Activated CD4-positive, alpha-beta memory T cell treated with anti-CD3 and anti-CD28 coated beads, Interleukin-2, amount 10 ng/mL, durations not matched to agents 7 days and 5 days (primary cell): ENCODE measurements at regions not wholly inside any gene's neighbourhood (a gene's known extent, or its start where the extent isn't known, plus 50 kb on each side); places are given as distances from the start of the nearest gene placed in this dataset.

Experiments
- CTCF ChIA-PET: fragments of 350-600 bp; sonication (Branson Sonifier 250); formaldehyde crosslinking; loops from one replicate; lab custom pipeline; 2021; ENCODE audit warnings: antibody characterized with exemption, inconsistent platforms; lab: Charles Lee
- POLR2A ChIA-PET: fragments of 350-600 bp; sonication (Branson Sonifier 250); formaldehyde crosslinking; loops from one replicate; lab custom pipeline; 2021; ENCODE audit warnings: antibody characterized with exemption; lab: Charles Lee
- DNase-seq: peaks from one replicate; pipeline ENCODE4 v3.0.0-alpha.2; 2020
- H3K27ac Mint-ChIP-seq: one replicate; pipeline ENCODE4 v1.8.0; 2021; ENCODE audit warnings: mild to moderate bottlenecking, mixed read lengths
- H3K27me3 Mint-ChIP-seq: one replicate; pipeline ENCODE4 v1.8.0; 2021; ENCODE audit warnings: mixed read lengths
- H3K36me3 Mint-ChIP-seq: one replicate; pipeline ENCODE4 v1.8.0; 2021; ENCODE audit warnings: low read depth, mixed read lengths
- H3K4me1 Mint-ChIP-seq: one replicate; pipeline ENCODE4 v1.8.0; 2021; ENCODE audit warnings: mixed read lengths
- H3K4me3 Mint-ChIP-seq: one replicate; pipeline ENCODE4 v1.8.0; 2021; ENCODE audit warnings: mild to moderate bottlenecking, mixed read lengths
- H3K9me3 Mint-ChIP-seq: one replicate; pipeline ENCODE4 v1.8.0; 2021; ENCODE audit warnings: mixed read lengths

DNA sequence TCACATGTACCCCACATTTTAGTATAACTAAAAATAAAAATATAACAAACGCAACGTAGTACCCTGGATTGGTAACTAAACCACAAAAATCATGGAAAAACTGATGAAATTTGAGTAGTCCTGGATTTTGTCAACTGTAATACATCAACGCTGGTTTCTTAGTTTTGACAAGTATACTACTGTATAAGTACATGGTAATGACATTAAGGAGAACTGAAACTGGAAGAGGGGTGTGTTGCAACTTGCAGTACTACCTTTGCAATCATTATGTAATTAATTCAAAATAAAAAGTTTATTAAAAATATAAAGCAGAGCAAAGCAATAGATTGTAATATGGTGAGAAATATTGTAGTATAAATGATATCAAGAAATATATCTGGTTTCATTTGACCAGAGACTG, 1158.0 kb upstream of the SPRY2 start:
- CTCF ChIA-PET: no interaction called here
- Mint-ChIP-seq H3K27ac (no peak overlapping the region), H3K27me3 (no peaks in the 10 kb centered on the region), H3K4me1 (no peaks in the 10 kb centered on the region), H3K36me3 (no peaks in the 10 kb centered on the region), H3K4me3 (no peak overlapping the region), H3K9me3 (peaks cover 3% of the 10 kb centered on the region)
- DNase-seq: no peak
- POLR2A ChIA-PET: no interaction called here

DNA sequence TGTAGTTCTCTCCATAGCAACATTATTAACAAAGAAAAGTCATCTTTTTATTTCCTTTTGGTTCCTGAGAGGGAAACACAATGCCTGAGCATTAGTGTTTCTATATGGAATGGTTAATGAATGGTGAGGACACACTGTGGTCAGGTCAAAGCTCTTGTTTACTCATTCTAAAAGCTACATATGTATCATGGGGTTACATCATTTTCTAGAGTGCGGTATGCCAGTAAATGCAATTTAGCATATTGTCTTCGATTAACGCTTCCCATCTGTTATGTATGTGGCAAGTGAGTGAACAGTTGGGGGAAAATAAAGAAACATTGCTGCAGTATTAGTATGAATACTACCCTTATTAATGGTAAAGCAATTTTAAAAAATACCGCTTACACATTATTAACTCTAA, 1152.2 kb upstream of the SPRY2 start:
- Mint-ChIP-seq H3K27me3 (no peaks in the 10 kb centered on the region), H3K4me1 (no peaks in the 10 kb centered on the region), H3K36me3 (no peaks in the 10 kb centered on the region), H3K4me3 (no peak overlapping the region), H3K27ac (no peak overlapping the region), H3K9me3 (no peaks in the 10 kb centered on the region)
- POLR2A ChIA-PET: no interaction called here
- no peak for DNase-seq
- CTCF ChIA-PET: no interaction called here

DNA sequence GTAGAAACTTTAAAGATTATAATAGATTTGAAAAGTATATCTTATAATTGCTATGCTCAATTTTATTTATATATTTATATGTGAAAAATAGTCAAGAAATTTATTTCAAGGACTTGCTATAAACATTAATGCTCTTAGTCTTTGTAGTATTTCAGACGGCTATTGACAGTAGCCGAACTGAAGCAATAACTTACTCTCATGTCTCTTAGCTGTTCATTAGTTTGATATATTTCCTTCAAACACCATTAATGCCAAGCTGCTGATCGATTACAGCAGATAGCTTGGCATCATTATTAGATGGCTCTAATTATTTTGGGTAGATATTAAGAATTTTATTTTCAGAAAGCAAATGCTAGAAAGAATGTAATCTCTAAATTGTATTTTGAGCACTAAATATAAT, 1151.5 kb upstream of the SPRY2 start:
- no peaks in the 10 kb centered on the region for H3K4me1 Mint-ChIP-seq
- no peak overlapping the region for H3K4me3 Mint-ChIP-seq
- no peaks in the 10 kb centered on the region for H3K36me3 Mint-ChIP-seq
- no peaks in the 10 kb centered on the region for H3K27me3 Mint-ChIP-seq
- no peak overlapping the region for H3K27ac Mint-ChIP-seq
- DNase-seq: no peak
- CTCF ChIA-PET: no interaction called here
- H3K9me3 Mint-ChIP-seq: no peaks in the 10 kb centered on the region
- POLR2A ChIA-PET: no interaction called here

DNA sequence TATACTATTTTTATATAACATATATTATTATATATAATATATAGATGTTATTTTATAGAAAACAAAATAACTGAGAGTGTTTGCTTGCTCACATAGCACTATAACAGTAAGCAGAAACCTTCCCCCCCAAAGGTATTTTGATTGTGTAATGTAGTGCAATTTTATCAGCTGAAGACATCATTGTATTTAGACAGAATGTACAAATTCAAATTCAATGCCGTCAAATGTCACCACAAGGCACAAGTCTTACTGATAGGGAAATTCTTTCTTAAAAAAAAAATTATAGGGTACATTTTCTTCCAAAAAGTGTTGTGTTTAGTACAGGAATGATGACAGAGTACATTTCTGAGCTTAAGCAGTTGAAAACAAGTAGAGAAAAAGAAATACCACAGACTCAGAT, 1147.1 kb upstream of the SPRY2 start:
- no peaks in the 10 kb centered on the region for H3K36me3 Mint-ChIP-seq
- H3K4me1 Mint-ChIP-seq: no peaks in the 10 kb centered on the region
- no peak overlapping the region for H3K4me3 Mint-ChIP-seq
- no peak overlapping the region for H3K27ac Mint-ChIP-seq
- DNase-seq: no peak
- H3K27me3 Mint-ChIP-seq: no peaks in the 10 kb centered on the region
- POLR2A ChIA-PET: interaction anchor here (0.7 kb wide), 1 partner anchor 20 kb away, joined by 5 read pairs; no protein-coding TSS in a partner anchor
- CTCF ChIA-PET: no interaction called here
- peaks cover 1% of the 10 kb centered on the region for H3K9me3 Mint-ChIP-seq

DNA sequence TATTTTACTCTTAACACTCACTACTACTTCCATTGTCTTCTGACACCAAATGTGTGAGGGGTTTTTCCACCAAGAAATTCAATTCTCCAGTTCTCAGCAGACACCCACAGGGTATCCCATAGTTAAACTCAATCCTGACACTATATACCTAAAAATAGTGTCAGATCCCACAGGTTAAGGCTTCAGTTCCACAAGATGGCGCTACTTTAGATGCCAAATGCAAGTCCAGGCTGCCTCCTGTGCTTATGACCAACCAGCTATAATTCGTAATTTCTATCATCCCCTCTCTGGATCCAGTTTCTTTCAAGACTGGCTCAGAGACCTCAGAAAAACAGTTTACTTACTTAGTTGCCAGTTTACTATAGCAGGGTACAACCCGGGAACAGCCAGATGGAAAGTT, 1146.2 kb upstream of the SPRY2 start:
- H3K9me3 Mint-ChIP-seq: peaks cover 3% of the 10 kb centered on the region
- H3K27ac Mint-ChIP-seq: no peak overlapping the region
- no peaks in the 10 kb centered on the region for H3K4me1 Mint-ChIP-seq
- no peak for DNase-seq
- POLR2A ChIA-PET: no interaction called here
- H3K27me3 Mint-ChIP-seq: no peaks in the 10 kb centered on the region
- no peak overlapping the region for H3K4me3 Mint-ChIP-seq
- CTCF ChIA-PET: no interaction called here
- H3K36me3 Mint-ChIP-seq: no peaks in the 10 kb centered on the region

DNA sequence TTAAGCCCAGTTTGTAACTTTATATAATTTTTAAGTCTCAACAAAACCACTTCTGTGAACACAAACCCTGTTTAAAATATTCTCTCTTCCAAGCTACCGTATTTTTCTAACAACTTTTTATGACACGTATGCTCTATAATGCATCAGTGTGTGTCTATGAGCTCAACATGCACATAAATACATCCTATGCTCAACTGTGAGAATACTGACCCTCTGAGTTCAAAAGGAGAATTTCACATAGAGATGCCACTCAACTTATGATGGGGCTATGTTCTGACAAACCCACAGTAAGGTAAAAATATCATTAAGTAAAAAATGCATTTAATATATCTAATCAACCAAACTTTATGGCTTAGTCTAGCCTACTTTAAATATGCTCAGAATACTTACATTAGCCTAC, 1139.7 kb upstream of the SPRY2 start:
- Mint-ChIP-seq H3K4me1 (no peaks in the 10 kb centered on the region), H3K27ac (no peak overlapping the region), H3K4me3 (no peak overlapping the region), H3K27me3 (no peaks in the 10 kb centered on the region), H3K36me3 (no peaks in the 10 kb centered on the region), H3K9me3 (peaks cover 5% of the 10 kb centered on the region)
- ChIA-PET POLR2A (no interaction called here), CTCF (no interaction called here)
- no peak for DNase-seq

DNA sequence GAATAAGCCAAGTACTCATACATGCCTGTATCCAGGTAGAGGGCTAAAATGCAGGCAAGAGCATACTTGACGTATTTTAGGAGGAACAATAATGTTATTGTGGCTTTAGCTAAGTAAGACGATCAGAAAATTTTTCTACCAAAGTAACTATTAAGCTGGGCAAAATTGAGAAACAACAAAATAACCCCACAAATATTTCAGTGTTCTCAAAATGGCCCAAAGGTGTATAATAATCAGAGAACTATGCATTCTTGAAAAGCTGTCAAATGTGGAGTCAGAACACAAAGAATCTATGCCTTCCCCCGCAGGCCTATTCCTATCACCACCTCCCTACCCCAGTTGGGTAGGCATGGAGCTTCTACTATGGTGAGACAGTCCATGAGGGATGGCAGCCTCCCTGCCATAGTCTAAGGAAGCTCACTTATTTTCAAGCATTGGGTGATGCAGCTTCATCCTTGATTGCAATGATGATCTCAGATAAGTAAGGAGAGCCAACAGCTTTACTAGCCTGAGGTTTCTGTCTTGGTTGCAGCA, 1132.5 kb upstream of the SPRY2 start:
- Mint-ChIP-seq H3K9me3 (peaks cover 2% of the 10 kb centered on the region), H3K36me3 (no peaks in the 10 kb centered on the region), H3K4me3 (no peak overlapping the region), H3K27ac (no peak overlapping the region), H3K4me1 (no peaks in the 10 kb centered on the region), H3K27me3 (no peaks in the 10 kb centered on the region)
- no peak for DNase-seq
- CTCF ChIA-PET: no interaction called here
- POLR2A ChIA-PET: no interaction called here

DNA sequence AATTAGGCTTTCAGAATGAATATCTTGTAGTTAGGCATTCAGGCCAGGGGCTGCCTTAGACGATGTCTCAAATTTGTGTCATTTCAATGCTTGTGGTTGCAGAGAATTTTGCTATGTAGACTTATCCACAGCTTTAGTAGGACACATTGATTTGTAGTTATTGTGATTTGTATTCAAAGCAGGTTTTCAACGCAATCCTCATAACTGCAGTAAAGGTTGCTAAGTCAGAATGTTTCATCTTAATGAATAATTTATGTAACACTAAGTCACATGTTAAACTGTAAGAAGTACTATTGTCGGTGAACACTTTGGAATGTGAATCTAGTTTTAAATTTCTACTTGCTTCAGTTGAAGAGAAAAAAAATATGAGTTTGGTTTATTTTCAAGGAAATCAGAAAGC, 1117.2 kb upstream of the SPRY2 start:
- Mint-ChIP-seq H3K27me3 (no peaks in the 10 kb centered on the region), H3K4me3 (no peak overlapping the region)
- CTCF ChIA-PET: no interaction called here

DNA sequence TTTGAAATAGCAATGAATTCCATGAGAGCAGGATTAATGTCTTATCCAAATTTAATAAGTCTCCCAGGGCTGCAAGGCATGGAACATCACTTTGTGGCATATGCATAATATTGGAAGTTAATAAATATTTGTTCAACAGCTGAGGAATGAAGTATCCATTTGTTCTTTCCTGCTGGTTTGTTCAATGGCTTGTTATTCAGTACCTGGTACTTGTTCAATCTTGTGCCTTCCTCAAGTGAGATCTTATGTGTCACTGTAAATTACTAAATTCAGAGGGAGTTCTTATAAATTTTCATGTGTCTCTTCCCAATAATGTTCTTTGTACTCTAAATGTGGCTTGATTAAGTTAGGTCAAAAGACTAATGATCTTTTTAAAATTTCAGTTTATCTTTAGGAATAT, 1105.5 kb upstream of the SPRY2 start:
- POLR2A ChIA-PET: no interaction called here
- H3K4me3 Mint-ChIP-seq: no peak overlapping the region
- H3K9me3 Mint-ChIP-seq: peaks cover 8% of the 10 kb centered on the region
- DNase-seq: no peak
- no peaks in the 10 kb centered on the region for H3K36me3 Mint-ChIP-seq
- no peaks in the 10 kb centered on the region for H3K4me1 Mint-ChIP-seq
- CTCF ChIA-PET: no interaction called here
- H3K27ac Mint-ChIP-seq: no peak overlapping the region
- H3K27me3 Mint-ChIP-seq: no peaks in the 10 kb centered on the region

More for the DNA sequence above, 1117.2 kb upstream of the SPRY2 start:
- Mint-ChIP-seq H3K4me1 (no peaks in the 10 kb centered on the region), H3K9me3 (no peaks in the 10 kb centered on the region), H3K27ac (no peak overlapping the region), H3K36me3 (no peaks in the 10 kb centered on the region)
- DNase-seq: no peak
- POLR2A ChIA-PET: no interaction called here

DNA sequence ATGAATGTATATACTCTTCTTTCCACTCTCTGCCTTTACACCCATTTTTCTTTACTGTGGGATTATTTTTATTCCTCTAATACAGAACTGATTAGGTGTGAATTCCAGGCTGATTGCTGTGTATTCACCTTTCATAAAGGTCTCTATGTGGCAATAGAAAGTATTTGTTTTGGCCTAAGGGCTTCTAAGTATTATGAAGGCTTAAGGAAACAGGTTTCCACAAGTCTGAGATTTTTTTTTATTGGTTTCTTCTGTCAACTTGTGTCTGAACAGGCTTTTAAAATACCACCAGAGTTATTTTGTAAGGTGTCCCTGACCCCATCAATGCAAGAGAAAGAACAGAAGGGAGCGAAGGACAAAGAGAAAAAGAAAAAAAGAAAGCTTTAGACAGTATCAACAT, 1102.0 kb upstream of the SPRY2 start:
- CTCF ChIA-PET: no interaction called here
- Mint-ChIP-seq H3K4me1 (no peaks in the 10 kb centered on the region), H3K4me3 (no peak overlapping the region), H3K27me3 (no peaks in the 10 kb centered on the region), H3K27ac (no peak overlapping the region), H3K36me3 (no peaks in the 10 kb centered on the region), H3K9me3 (peaks cover 3% of the 10 kb centered on the region)
- POLR2A ChIA-PET: no interaction called here
- DNase-seq: no peak

DNA sequence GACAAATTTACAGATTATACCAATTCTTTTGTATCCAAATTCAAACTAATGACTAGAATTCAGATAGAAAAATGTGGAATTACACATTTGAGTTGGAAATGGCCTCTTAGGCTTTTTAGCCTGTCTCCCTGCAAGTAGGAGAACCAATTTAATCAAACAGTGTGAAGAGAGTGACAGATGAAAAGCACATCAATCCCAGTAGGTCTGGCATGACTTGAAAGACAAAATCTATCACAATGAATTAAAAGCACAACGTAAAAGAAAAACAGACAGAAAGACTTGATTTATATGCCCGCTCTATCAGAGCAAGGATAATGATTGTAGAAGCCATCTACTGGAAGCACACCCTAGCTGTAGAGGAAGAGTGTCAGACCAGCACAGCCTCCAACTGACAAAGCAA, 1084.4 kb upstream of the SPRY2 start:
- H3K9me3 Mint-ChIP-seq: no peaks in the 10 kb centered on the region
- no peak overlapping the region for H3K27ac Mint-ChIP-seq
- DNase-seq: no peak
- CTCF ChIA-PET: no interaction called here
- H3K36me3 Mint-ChIP-seq: no peaks in the 10 kb centered on the region
- H3K27me3 Mint-ChIP-seq: no peaks in the 10 kb centered on the region
- POLR2A ChIA-PET: no interaction called here
- no peaks in the 10 kb centered on the region for H3K4me1 Mint-ChIP-seq
- H3K4me3 Mint-ChIP-seq: no peak overlapping the region

DNA sequence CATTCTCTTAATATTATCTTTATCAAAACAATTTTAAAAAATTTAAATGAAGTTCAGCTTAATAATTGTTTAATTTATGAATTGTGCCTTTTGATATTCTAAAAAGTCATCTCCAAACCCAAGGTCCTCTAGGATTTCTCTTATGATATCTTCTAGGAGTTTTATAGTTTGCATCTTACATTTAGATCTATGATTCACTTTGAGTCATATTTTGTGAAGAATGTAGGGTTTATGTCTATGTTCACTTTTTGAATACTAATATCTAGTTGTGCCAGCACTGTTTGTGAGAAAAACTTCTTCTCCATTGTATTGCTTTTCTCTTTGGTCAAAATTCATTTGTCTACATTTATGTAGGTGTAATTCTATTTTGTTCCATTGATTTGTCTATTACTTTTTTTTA, 1068.4 kb upstream of the SPRY2 start:
- Mint-ChIP-seq H3K4me3 (no peak overlapping the region), H3K36me3 (no peaks in the 10 kb centered on the region), H3K27ac (no peak overlapping the region), H3K9me3 (peaks cover 4% of the 10 kb centered on the region), H3K4me1 (no peaks in the 10 kb centered on the region), H3K27me3 (no peaks in the 10 kb centered on the region)
- DNase-seq: no peak
- ChIA-PET CTCF (no interaction called here), POLR2A (no interaction called here)

DNA sequence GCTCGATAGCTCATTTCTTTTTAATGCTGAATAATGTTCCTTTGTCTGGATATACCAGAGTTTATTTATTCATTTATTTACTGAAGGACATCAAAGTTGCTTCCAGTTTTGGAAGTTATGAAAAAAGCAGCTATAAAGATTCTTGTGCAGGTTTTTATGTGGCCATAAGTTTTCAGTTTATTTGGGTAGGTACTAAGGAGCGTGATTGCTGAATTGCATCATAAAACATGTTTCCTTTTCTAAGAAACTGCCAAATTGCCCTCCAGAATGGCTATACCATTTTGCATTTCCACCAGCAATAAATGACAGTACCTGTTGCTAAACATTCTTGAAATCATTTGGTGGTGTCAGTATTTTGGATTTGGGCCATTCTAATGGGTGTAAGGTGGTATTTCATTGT, 1067.7 kb upstream of the SPRY2 start:
- H3K9me3 Mint-ChIP-seq: peaks cover 3% of the 10 kb centered on the region
- no peak overlapping the region for H3K27ac Mint-ChIP-seq
- no peak for DNase-seq
- H3K36me3 Mint-ChIP-seq: no peaks in the 10 kb centered on the region
- H3K4me1 Mint-ChIP-seq: no peaks in the 10 kb centered on the region
- H3K27me3 Mint-ChIP-seq: no peaks in the 10 kb centered on the region
- CTCF ChIA-PET: no interaction called here
- POLR2A ChIA-PET: no interaction called here
- no peak overlapping the region for H3K4me3 Mint-ChIP-seq

DNA sequence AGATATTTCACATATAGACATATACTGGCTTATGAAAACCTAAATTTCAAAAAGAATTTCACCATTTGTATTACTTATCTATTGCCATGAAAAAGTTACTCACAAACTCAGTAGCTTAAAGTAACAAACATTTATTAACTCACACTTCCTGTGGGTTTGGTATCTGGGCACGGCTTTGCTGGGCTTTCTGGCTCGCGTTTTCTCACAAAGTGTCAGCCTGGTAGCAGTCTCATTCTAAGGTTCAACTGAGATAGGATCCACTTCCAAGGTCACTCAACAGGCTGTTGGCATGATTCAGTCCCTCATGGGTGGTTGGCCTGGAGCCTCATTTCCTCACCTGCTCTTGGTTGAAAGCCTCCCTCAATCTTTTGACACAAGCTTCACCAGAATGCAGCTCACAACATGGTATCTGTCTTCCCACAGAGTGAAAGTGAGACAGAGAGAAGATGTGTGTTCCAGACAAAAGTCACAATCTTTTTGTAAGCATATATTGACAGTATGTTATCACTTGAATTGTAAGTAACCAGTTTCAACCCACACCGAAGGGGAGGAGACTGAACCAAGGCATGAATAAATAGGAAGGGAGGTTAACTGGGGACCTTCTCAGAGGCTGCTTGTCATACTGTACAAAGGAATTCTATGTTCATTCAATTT, 1065.8 kb upstream of the SPRY2 start:
- Mint-ChIP-seq H3K4me1 (no peaks in the 10 kb centered on the region), H3K27ac (no peak overlapping the region)
- DNase-seq: no peak

More for the DNA sequence above, 1065.8 kb upstream of the SPRY2 start:
- H3K36me3 Mint-ChIP-seq: no peaks in the 10 kb centered on the region
- H3K9me3 Mint-ChIP-seq: peaks cover 3% of the 10 kb centered on the region
- POLR2A ChIA-PET: no interaction called here
- H3K27me3 Mint-ChIP-seq: no peaks in the 10 kb centered on the region
- no peak overlapping the region for H3K4me3 Mint-ChIP-seq
- CTCF ChIA-PET: no interaction called here
